ENCODE measurements at regions not wholly inside any gene's neighbourhood (a gene's known extent, or its start where the extent isn't known, plus 50 kb on each side); places are given as distances from the start of the nearest gene placed in this dataset.

DNA sequence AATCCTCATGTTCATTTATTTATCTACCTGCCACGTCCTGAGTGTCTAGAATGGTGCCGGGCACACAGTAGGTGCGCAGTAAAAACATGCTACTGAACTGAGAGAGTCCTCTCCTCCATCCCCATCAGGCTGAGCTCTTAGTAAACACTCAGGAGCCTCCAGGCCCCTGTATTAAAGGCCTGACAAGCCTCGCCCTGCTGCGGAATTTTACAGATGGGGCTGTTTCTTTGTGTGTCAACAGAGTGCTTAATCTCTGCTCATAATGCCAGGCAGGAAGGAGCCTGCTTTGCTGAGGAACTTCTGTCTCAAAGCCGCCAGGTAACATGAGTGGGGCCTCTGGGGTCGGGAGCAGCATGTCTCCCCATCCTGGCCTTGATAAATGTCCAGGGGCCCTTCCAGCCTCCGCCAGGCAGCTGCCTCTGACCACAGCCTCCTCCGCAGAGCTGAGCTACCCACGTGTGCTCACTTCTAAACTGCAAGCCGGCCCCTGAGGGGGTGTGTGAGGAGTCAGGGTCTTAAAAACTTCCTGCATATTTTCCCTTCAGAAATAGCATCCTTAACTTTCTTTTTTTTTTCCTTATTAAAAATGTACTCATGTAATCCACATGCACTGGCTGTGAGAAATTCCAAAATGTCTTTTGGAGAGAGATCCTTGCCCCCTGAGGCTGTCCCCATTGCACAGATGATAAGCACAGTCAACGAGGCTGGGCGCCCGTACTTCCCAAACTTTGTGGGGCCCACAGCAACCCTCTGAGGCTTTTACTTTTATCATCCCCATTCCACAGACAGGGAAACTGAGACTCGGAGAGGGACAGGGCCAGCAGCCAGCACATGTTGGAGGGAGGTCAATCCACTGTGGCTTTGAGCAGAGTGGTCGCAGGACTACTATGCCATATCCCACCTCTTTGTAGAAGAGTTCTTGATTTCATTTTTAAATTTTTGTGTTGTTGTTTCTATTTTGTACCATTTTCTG, 116.0 kb upstream of the NCOR2 start:
- no peak for TF ChIP-seq CTCF (conservative IDR thresholded peaks at IDR 0.05; ENCODE audit: low read depth, low read length)
- H3K4me3 ChIP-seq (ENCODE audit: low read depth, low read length): no peak overlapping the region
- DNase-seq (ENCODE audit: low read depth): no peak

DNA sequence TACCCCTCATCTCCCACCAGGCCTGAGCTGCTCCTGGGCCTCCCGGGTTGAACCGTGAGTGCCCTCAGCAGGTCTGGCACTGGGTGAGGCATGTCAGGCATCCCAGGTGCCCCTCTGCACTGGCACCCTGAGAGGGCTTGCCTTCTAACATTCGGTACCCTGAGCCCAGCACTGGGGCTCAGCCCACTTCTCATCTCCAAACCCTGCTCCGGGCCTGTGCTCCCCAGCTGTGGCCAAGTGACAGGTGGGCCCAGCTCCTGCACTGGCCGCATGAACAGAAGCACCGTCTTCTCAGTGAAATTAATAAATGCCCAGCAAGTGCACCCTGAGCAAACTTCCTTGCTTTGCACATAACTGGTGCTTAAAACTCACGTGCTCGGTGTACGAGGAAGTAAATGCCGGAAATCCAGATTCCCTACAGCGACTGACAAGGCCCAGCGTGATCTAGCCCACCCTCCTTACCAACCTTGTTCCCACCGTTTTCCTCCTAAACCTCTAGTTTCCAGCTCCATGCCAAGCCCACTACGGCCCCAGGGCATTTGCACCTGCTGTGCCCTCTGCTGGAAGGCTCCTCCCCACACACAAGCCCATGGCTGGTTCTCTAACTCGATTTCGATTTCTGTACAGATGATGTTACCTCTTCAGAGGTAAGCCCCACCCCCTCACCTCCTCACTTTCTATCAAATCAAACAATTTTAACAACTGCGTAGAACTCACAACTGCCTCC, 115.2 kb upstream of the NCOR2 start:
- H3K4me3 ChIP-seq (ENCODE audit: low read depth, low read length): no peak overlapping the region
- no peak for TF ChIP-seq CTCF (conservative IDR thresholded peaks at IDR 0.05; ENCODE audit: low read depth, low read length)
- DNase-seq (ENCODE audit: low read depth): no peak

GRCh38 chr12:124681779-124682391, 114.5 kb upstream of the NCOR2 start:
- H3K4me3 ChIP-seq (ENCODE audit: low read depth, low read length): no peak overlapping the region
- no peak for DNase-seq (ENCODE audit: low read depth)
- no peak for TF ChIP-seq CTCF (conservative IDR thresholded peaks at IDR 0.05; ENCODE audit: low read depth, low read length)

DNA sequence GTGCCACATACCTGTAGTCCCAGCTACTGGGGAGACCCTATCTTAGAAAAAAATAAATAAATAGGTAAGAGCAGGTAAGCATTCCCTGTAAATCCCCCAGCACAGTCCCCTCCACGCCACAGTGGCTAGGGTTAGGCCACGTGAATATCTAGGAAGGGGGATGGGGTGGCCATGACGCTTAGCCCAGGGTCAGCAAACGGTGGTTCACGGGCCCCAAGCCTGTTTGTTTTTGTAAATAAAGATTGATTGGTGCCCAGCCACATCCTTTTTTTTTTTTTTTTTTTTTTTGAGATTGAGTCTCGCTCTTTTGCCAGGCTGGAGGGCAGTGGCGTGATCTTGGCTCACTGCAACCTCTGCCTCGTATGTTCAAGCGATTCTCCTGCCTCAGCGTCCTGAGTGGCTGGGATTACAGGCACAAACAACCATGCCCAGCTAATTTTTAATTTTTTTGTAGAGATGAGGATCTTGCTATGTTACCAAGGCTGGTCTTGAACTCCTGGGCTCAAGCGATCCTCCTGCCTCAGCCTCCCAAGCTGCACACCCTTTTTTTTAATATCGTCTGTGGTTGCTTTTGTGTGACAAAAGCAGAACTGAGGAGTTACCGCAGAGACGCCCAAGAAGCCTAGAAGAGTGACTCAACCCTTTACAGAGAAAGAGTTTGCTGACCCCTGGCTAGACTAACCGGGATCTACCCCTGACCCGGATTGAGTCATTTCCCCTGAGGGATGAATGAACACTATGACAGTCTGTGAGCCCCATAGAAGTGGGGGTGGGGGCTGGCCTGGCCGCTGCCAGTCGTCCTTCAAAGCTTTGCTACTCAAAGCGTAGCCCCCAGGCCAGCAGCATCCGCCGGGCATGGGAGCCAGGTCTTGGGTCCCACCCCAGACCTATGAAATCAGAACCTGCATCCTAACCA, 113.7 kb upstream of the NCOR2 start:
- no peak overlapping the region for H3K4me3 ChIP-seq (ENCODE audit: low read depth, low read length)
- DNase-seq (ENCODE audit: low read depth): no peak
- TF ChIP-seq CTCF (conservative IDR thresholded peaks at IDR 0.05; ENCODE audit: low read depth, low read length): peak; percentile 32

DNA sequence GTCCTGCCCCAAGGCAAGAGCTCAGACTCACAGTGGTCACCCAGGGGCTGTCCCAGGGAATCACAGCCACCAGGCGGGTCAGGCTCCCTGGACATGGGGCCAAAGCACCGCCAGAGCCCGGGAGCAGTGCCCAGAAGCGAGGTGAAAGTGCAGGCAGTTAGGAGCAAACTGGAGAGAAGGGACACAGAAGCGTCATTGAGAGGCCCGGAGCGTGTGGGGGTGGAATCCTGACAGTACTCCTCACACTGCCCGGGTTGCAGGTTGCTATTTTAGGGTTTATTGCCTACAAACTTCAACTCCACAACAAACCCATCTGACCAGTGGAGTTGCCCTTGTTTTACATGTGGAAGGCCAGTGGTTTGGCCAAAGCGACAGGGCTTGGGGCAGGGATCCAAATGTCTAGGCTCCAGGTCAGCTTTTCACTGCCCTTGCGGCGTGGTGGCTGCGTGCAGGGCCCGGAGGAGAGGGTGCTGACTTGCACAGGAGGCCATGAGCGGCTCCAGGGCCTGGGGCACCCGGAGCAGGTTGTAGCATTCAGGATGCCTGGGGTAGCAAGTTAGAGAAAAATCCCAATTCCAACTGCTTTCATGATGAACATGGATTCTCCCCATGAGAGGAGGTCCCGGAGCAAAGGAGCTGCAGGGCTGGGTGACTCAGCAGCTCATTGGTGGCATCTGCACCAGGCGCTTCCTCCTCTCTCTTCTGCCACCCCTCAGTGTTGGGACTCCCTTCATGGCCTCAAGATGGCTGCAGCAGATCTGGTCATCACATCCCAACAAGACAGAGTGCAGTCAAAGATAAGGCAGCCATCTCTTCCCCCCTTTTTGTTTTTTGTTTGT, 112.3 kb upstream of the NCOR2 start:
- DNase-seq (ENCODE audit: low read depth): no peak
- no peak overlapping the region for H3K4me3 ChIP-seq (ENCODE audit: low read depth, low read length)
- TF ChIP-seq CTCF (conservative IDR thresholded peaks at IDR 0.05; ENCODE audit: low read depth, low read length): no peak
